Stimulated activated CD4-positive, alpha-beta T cell treated with anti-CD3 and anti-CD28 coated beads, Interleukin-12 subunit alpha, Interleukin-12 subunit beta, amount 100 ng/mL, for 48 hours (primary cell): ENCODE measurements at regions not wholly inside any gene's neighbourhood (a gene's known extent, or its start where the extent isn't known, plus 50 kb on each side); places are given as distances from the start of the nearest gene placed in this dataset.
"Not testable (repeated sequence)": the region's sequence is repeated elsewhere in the genome, so short reads cannot be mapped to it uniquely, and the experiment has no call there.

Experiments used
- DNase-seq, 3 donors: peaks; one replicate each; pipeline ENCODE4 v3.0.0-alpha.2; 2020; ENCODE audit warnings: low read depth in 2 of 3, low spot score in 1 of 3

DNA sequence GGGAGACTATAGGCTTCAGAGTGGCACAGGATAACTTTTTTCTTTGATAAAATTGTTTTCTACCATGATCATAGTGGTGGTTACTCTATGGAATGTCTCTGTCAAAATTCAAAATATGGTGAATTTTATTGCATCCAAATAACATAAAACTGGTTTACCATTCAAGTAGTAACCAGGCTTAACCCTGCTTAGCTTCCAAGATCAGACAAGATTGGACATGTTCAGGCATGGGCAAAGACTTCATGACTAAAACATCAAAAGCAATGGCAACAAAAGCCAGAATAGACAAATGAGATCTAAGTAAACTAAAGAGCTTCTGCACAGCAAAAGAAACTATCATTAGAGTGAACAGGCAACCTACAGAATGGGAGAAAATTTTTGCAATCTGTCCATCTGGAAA, 1070.1 kb upstream of the SLIT2 start:
- DNase-seq, result not testable (repeated sequence)

DNA sequence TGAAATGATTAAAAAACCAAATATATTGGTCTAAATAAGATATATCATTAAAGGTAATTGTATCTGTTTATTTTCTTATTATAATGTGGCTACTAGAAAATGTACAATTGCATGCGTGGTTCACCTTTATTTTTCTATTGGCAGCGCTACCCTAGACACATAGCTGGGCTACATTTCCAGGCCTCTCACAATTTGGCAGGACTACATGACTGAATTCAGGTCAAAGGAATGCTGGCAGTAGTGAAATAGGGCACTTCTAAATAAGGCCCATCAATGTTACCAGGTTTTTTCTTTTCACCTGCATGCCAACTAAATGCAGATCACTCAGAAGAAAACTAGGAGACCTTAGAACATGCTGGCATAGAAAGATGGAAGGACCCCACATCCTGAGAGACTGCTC, 1072.9 kb upstream of the SLIT2 start:
- DNase-seq, result no peak

GRCh38 chr4:19177616-19178015, 1074.1 kb upstream of the SLIT2 start:
- no peak for DNase-seq

- DNase-seq, result no peak
Observed at GRCh38 chr4:19171832-19172231, 1079.9 kb upstream of the SLIT2 start.

DNA sequence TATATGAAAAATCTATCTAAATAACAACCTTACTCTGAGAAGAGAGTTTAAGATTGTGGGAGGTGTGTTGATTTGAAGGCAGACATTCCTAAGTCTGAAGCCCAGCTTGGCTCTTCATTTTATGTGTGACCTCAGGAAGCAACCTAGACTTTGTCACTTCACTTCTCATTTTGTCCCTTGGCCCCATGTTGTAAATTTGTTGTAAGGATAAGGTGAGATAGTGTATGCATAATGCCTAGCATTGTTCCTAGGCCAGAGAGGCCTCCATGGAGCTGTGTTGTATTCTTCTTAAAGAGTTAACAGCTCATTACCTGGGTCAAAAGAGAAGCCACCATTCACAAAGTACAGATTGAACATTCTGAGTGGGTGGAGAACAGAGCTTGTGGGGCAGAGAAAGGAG, 1084.4 kb upstream of the SLIT2 start:
- no peak for DNase-seq

- no peak for DNase-seq
Observed at GRCh38 chr4:19164334-19164733, 1087.4 kb upstream of the SLIT2 start.

GRCh38 chr4:19159874-19160273, 1091.8 kb upstream of the SLIT2 start:
- DNase-seq, result no peak

- DNase-seq, result no peak
Observed at GRCh38 chr4:19158107-19158809, 1093.4 kb upstream of the SLIT2 start.

DNA sequence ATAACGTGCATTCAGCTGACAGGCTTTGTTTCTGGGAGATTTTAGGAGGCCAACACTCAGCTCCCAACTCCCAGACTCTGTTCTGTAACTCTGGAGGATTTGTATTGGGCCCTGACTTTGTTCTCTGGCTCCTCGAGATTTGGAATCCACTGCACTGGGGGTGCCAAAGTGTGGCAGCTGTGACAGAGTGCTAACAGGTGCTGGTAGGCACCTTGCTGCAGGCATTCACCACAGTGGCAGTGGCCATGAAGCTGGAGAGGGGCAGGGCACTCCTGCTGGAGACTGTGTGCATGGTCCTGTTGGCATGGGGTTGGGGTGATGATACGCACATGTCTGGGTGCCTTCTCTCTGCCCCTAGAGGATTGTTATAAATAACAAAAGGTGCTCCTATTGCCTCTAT, 1094.9 kb upstream of the SLIT2 start:
- no peak for DNase-seq

DNA sequence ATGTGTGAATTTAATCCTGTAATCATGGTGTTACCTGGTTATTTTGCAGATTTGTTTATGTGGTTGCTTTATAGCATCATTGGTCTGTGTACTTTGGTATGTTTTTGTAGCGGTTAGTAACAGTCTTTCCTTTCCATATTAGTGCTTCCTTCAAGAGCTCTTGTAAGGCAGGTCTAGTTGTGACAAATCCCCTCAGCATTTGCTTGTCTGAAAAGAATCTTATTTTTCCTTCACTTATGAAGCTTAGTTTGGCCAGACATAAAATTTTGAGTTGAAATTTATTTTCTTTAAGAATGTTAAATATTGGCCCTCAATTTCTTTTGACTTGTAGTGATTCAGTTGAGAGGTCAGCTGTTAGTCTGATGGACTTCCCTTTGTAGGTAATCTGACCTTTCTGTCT, 1096.1 kb upstream of the SLIT2 start:
- no peak for DNase-seq

DNA sequence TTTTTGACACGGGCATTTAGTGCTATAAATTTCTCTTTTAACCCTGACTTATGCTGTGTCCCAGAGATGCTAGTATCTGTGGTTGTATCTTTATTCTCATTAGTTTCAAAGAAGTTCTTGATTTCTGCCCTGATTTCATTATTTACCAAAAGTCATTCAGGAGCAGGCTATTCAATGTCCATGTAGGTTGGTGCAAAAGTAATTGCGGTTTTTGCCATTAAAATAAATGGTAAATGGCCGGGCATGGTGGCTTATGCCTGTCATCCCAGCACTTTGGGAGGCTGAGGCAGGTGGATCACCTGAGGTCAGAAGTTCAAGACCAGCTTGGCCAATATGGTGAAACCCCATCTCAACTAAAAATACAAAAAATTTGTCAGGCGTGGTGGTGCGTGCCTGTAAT, 1097.4 kb upstream of the SLIT2 start:
- not testable (repeated sequence) for DNase-seq

DNA sequence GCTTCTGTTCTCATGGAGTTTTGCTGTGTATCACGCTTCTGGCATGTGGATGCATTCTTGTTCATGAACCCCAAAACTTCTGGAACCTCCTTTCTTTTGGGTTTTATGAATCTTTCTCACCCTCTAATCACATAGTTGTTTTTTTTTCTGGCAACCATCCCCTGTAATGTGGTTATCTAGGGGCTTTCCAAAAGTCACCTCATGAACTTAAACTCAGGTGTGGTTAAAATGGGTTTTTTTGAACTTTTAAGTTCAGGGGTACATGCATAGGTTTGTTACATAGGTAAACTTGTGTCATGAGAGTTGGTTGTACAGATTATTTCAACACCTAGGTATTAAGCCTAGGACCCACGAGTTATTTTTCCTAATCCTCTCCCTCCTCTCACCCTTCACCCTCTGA, 1099.4 kb upstream of the SLIT2 start:
- DNase-seq, result no peak

GRCh38 chr4:19151684-19152083, 1100.0 kb upstream of the SLIT2 start:
- DNase-seq, result no peak

GRCh38 chr4:19146038-19146437, 1105.7 kb upstream of the SLIT2 start:
- DNase-seq, result no peak

- DNase-seq, result no peak
Observed at GRCh38 chr4:19135895-19136633, 1114.5 kb upstream of the LCORL start.

DNA sequence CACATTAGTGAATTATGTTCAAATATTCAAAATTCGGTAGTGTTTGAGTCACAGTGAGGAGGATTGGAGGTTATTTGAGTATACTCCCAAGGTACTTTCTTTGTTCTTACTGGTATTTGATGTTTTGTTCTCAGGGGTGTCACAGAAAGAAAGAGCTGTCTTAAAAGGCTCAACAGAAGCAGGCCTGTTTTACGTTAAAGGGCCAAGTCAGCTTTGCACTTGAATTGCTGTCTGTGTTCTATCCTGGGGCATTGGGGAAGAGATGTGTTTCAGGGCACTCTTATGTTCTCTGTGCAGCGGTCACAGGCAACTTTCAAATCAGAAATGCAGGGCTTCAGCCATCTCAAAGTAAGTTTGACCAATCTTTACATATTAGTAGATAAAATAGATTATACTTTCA, 1113.1 kb upstream of the LCORL start:
- DNase-seq, result no peak

DNA sequence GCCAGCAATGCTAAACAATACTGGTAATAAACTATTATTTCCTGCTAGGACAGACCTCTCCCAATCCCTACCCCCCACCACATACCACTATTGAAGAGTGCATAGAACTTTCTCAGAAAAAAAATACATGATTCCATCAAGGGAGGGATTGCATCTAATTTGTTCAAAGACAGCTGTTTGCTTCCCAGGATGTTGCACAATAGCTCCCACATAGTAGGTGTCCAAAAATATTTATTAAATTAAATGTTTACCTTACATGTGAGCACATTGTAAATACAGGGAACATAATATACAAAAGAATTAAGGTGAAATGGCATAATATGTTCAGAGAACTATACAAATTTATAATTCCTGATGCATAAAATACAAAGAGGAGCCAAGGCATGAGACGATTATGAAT, 1111.8 kb upstream of the LCORL start:
- no peak for DNase-seq

- DNase-seq, result no peak
Observed at GRCh38 chr4:19130866-19131265, 1109.3 kb upstream of the LCORL start.

- DNase-seq, result no peak
Observed at GRCh38 chr4:19128176-19128575, 1106.6 kb upstream of the LCORL start.

- no peak for DNase-seq
Observed at GRCh38 chr4:19126903-19127302, 1105.3 kb upstream of the LCORL start.

DNA sequence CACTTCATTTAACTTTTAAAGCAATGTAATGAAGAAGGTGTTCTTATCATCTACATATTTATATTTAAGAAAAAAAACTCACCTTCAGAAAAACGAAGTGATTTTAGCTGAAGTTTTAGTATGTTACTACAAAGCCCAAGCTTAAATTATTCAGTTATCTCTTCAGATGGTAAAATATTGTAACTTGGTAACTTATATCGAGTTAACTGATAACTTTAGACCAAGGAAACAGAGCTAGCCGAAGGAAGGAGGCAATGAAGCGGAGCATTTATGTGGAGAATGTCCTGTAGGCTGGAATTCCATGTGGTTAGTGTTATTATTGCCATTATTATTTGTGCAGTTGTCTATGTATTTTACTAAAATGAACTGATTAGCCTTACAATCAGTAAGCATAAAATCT, 1102.1 kb upstream of the LCORL start:
- no peak for DNase-seq

DNA sequence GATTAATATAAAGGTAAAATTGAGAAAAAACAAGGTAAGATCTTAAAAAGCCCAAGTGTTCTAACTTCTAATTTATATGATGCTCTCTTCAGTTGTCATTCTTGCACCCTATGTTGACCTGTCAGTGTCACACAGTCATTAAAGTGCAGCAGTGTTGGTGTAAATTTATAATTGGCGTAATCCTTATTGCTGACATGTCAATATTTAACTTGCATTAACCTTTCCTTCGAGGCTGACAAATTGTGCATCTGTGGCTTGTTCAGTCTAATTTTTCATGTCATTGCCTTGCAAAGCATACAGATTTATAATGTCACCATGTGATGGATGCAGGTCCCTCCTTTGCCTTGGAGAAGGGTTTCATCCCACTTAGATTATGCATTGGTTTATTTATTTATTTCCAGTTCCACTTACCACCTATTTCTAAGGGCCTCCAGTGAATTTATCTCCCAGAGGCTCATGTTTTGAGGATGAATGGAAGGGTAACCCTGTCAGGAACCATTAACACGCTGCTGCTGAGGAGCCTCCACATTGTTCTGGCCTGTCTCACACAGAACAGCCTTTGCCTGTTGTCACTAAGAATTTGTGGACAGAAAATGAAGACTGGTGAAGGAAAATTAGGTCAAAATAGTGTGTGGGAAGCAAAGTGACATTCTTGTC, 1098.5 kb upstream of the LCORL start:
- no peak for DNase-seq
